ENCODE measurements at regions not wholly inside any gene's neighbourhood (a gene's known extent, or its start where the extent isn't known, plus 50 kb on each side); places are given as distances from the start of the nearest gene placed in this dataset.

GRCh38 chr18:24674605-24675004, 214.2 kb downstream of the HRH4 start:
- TF ChIP-seq ARNTL (CRISPR knock-in tag; IDR thresholded peaks at IDR 0.05; ENCODE audit: borderline replicate concordance, low read depth) (no peak), ZNF565 (CRISPR knock-in tag; conservative IDR thresholded peaks at IDR 0.05; ENCODE audit: low read depth) (no peak), TSHZ2 (CRISPR knock-in tag; IDR thresholded peaks at IDR 0.05) (no peak), OSR1 (CRISPR knock-in tag; IDR thresholded peaks at IDR 0.05) (no peak), CSRNP3 (CRISPR knock-in tag; IDR thresholded peaks at IDR 0.05) (no peak), TOX (CRISPR knock-in tag; IDR thresholded peaks at IDR 0.05; ENCODE audit: borderline replicate concordance) (no peak), PATZ1 (CRISPR knock-in tag; IDR thresholded peaks at IDR 0.05; ENCODE audit: borderline replicate concordance) (no peak), CREB5 (CRISPR knock-in tag; IDR thresholded peaks at IDR 0.05; ENCODE audit: low read depth) (no peak), SNAI2 (CRISPR knock-in tag; IDR thresholded peaks at IDR 0.05) (no peak), ZFP3 (CRISPR knock-in tag; IDR thresholded peaks at IDR 0.05) (no peak), BACH2 (CRISPR knock-in tag; IDR thresholded peaks at IDR 0.05; ENCODE audit: borderline replicate concordance) (no peak), PPARA (CRISPR knock-in tag; IDR thresholded peaks at IDR 0.05; ENCODE audit: borderline replicate concordance) (no peak), ZC3H10 (CRISPR knock-in tag; IDR thresholded peaks at IDR 0.05) (no peak), CSDC2 (CRISPR knock-in tag; IDR thresholded peaks at IDR 0.05) (no peak), ZNF8 (CRISPR knock-in tag; IDR thresholded peaks at IDR 0.05) (no peak), TCF4 (CRISPR knock-in tag; IDR thresholded peaks at IDR 0.05; ENCODE audit: borderline replicate concordance) (no peak)
- no peak for ATAC-seq

- ATAC-seq: no peak
- TF ChIP-seq SNAI2 (CRISPR knock-in tag; IDR thresholded peaks at IDR 0.05) (no peak), PATZ1 (CRISPR knock-in tag; IDR thresholded peaks at IDR 0.05; ENCODE audit: borderline replicate concordance) (no peak), TSHZ2 (CRISPR knock-in tag; IDR thresholded peaks at IDR 0.05) (no peak), ZNF8 (CRISPR knock-in tag; IDR thresholded peaks at IDR 0.05) (no peak), OSR1 (CRISPR knock-in tag; IDR thresholded peaks at IDR 0.05) (no peak), ISL1 (CRISPR knock-in tag; IDR thresholded peaks at IDR 0.05) (no peak), ZNF70 (CRISPR knock-in tag; IDR thresholded peaks at IDR 0.05) (no peak), ARNTL (CRISPR knock-in tag; IDR thresholded peaks at IDR 0.05; ENCODE audit: borderline replicate concordance, low read depth) (no peak), ZNF565 (CRISPR knock-in tag; conservative IDR thresholded peaks at IDR 0.05; ENCODE audit: low read depth) (no peak), BACH2 (CRISPR knock-in tag; IDR thresholded peaks at IDR 0.05; ENCODE audit: borderline replicate concordance) (no peak), CSDC2 (CRISPR knock-in tag; IDR thresholded peaks at IDR 0.05) (no peak), ZFP30 (CRISPR knock-in tag; IDR thresholded peaks at IDR 0.05) (no peak), RARB (CRISPR knock-in tag; IDR thresholded peaks at IDR 0.05) (no peak), TOX (CRISPR knock-in tag; IDR thresholded peaks at IDR 0.05; ENCODE audit: borderline replicate concordance) (no peak), ZC3H10 (CRISPR knock-in tag; IDR thresholded peaks at IDR 0.05) (no peak)
Measured at GRCh38 chr18:24677011-24677410, 216.6 kb downstream of the HRH4 start.

All from SK-N-SH treated with all-trans-retinoic acid at 6 μM for 48 hours (cell line).